DMS79 (cell line): ENCODE measurements at regions not wholly inside any gene's neighbourhood (a gene's known extent, or its start where the extent isn't known, plus 50 kb on each side); places are given as distances from the start of the nearest gene placed in this dataset.
"Not testable (repeated sequence)": the region's sequence is repeated elsewhere in the genome, so short reads cannot be mapped to it uniquely, and the experiment has no call there.

ENCODE experiments used
- DNase-seq: peaks from one replicate; lab custom pipeline; 2025; lab: John Stamatoyannopoulos, UW

DNA sequence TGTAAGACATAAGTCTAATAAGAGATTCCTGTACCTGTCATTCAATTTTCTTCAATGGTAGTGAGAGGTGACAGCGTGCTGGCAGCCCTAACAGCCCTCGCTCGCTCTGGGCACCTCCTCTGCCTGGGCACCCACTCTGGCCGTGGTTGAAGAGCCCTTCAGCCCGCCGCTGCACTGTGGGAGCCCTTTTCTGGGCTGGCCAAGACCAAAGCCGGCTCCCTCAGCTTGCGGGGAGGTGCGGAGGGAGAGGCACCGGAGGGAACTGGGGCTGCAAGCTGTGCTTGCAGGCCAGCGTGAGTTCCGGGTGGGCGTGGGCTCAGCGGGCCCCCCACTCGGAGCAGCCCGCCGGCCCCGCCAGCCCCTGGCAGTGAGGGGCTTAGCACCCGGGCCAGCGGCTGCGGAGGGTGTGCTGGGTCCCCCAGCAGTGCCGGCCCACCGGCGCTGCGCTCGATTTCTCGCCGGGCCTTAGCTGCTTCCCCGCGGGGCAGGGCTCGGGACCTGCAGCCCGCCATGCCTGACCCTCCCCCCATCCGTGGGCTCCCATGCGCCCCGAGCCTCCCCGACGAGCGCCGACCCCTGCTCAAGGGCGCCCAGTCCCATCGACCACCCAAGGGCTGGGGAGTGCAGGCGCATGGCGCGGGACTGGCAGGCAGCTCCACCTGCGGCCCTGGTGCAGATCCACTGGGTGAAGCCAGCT lies 816.6 kb upstream of the TENM4 start:
- DNase-seq = not testable (repeated sequence)

DNA sequence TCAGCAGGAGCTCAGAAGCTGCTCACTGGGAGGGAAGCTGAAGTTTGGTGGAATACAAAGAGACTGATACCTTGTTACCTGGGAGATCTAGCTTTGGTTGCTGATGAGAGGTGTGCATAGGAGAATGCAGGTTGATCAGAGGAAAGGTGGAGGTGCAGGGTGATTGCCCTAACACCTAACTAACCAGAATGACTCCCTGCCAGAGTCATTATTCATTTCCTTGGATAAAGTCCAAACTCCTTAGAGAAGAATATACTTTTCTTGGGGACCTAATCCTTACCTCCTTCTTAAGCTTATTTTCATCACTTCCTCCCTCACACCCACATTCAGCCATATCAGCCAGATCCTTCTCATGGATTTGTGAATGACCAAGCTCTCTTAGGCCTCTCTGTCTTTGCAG lies 814.2 kb upstream of the TENM4 start:
- DNase-seq = no peak

DNA sequence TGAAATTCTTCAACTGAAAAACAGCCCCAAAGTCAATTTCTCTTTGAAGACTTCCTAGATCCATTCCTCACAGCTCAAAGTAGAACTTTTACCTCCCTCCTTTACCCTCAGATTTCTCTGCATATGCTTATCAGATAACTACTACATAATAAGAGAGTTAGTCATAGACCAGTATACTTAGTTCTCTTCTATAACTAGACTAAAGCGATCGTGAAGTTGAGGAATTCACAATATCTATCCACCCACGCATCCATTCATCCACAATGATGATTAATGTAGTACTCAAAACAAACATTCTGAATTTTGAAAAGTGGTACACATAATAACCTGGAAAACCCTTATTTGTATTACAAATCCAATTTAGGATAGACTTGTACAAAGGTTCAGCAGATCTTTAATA lies 800.9 kb upstream of the TENM4 start:
- DNase-seq = no peak

DNA sequence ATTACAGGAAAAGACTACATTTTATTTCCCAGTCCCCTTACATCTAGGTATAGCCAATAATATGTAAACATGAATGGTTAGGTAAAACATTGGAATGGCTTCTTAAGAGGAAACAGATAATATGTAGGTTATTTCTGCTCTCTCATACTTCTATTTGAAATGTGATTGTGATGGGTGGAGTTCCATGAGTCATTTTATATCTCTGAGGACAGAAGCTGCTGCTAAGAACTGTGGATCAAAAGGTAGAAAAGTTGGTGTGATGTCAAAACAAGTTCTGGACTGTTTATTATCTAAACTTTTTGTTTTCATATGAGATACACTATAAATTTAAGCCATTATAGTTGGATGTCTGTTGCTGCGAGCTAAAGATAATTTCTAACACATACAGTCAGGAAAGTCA lies 799.4 kb upstream of the TENM4 start:
- no peak for DNase-seq

DNA sequence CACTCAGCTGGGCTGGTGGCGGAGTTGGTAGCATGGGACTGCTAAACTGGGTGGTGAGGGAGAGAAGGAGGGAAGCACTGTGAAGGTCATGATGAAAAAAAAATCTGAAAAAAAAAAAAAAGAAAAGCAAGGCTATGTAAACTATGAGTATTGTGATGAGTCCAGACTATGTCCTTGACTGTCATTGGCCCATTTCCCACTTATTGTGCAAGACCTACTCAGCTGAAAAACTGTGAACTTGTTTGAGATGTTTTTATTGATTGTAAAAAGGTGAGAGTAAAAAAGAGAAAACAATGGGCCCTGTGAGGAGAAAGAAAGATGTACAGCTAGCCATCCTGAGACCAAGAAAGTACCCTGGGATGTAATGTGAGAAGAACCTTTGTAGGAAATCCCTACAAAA lies 798.4 kb upstream of the TENM4 start:
- no peak for DNase-seq

DNA sequence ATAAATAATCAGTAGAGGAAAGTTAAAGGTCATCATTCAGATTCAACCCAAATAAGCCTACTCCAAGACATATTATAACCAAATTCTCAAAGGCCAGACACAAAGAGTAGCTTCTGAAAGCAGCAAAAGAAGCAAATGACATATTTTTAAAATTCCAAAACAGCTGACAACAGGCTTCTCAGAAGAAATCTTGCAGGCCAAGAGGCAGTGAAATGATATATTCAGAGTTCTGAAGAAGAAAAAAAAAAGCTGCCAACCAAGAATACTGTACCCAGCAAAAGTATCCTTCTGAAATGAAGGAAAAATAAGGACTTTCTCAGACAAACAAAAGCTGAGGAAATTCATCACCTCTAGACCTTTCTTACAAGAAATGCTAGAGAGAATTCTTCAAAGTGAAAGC lies 787.1 kb upstream of the TENM4 start:
- DNase-seq = no peak

DNA sequence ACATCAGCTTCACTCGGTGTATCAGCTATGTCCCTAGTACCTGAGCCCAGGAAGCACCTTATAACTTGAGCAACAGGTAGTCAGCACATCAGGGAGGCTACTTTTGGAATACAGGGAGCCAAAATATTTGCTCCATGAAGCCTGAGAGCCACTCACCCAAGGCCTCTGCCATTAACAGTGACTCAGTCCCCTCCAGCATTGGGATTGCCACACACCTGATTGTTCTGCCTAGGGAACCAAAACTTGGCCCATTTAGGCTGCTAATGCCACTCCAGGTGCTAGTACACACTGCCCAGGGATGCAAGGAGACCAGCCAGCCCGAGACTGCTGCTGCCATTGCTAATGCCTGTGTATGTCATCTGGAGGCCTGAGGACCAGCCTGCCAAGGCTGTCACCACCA lies 773.6 kb upstream of the TENM4 start:
- no peak for DNase-seq

DNA sequence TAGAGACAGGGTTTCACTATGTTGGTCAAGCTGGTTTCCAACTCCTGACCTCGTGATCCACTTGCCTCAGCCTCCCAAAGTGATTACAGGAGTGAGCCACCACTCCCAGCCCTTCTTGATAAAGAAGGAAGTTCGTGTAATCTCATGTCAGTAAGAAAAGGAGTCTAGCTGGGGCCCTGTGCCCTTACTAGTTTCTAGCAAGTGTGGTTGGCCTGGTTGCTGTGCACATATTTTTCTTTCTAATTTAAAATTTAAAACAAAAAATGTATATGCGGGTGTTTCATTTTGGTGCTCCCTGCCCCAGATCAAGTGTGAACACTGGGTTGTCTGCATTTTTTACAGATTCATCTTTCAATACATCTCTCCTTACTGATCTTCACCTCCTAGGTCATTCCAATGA lies 770.8 kb upstream of the TENM4 start:
- DNase-seq = no peak

DNA sequence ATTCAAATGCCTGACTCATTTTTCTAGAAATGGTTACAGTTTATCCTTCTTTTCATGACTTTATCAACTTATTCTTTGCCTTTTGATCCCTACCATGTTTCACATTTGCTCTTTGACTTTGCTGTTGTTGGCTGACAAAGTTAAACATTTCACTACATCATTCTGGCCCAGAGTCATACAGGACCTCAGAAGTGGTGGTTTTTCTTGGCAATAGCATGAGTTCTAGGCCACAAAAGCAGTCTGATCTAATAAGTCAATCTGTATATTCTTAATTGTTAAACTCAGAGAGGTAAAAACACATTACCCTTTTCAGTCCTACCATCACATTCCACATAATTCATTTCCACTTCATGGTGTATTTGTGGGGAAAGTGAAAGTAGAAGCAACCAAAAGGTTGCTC lies 763.2 kb upstream of the TENM4 start:
- DNase-seq = no peak

DNA sequence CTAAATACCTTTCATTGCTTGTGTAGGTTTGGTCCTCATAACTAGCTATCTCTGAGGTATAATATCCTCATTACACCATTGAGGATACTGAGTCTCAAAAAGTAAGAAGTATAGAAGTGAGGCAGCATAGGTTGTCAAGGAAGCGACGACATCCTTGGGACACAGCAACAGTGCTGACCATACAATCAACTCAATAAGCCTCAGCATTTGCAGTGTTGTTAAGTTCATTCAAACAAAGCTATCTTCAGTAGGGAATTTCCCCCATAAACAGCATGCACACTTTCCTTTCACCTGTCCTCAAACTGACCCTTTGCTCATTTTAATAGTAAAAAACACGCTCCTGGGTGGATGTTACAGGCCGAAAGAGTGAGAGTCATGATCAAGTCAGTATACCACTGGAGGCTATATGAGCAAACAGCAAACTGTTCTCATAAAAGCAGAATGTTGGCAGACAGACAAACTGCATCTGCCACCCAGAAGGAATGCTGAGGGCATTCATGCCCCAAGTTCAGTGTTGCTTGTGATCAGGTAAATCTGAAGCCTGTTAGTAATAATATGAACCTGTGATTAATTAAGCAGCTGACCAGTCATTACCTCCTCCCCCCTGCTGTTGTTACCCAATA lies 756.2 kb upstream of the TENM4 start:
- DNase-seq = no peak

DNA sequence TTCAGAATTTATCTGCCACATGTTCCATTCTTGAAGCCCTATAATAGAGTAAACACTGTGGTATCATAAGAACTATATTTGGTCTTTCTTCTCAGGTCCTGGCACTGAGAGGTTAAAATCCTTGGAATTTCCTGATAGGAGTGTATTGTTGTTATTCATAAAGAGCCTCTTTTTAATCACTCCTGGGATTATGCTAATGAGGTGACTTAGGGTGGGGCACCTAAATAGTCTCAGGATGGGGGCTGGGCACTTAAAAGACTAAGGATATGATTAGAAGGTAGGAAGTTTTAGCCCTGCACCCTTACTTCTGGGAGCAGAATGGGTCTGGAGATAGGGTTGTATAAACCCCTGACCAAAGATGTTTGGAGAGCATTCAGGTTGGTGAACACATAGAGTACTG lies 755.2 kb upstream of the TENM4 start:
- no peak for DNase-seq

DNA sequence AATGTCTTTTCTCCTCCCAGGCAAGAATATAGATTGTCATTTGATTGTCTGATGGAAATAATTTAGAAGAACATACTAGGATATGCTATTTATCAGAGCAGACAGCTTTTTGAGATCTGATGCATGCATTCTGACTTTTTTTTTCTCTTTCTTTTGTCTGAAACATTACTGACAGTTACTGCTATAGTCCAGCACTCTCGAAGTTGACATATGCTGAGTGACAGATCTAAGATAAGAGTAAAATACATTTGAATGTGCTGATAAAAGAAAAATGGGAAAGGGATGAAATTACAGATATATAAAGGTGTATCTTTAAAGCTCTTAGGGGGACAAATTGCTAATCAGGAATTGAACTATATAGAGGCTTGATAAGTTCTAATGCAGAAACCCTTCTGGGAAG lies 753.8 kb upstream of the TENM4 start:
- DNase-seq = no peak

DNA sequence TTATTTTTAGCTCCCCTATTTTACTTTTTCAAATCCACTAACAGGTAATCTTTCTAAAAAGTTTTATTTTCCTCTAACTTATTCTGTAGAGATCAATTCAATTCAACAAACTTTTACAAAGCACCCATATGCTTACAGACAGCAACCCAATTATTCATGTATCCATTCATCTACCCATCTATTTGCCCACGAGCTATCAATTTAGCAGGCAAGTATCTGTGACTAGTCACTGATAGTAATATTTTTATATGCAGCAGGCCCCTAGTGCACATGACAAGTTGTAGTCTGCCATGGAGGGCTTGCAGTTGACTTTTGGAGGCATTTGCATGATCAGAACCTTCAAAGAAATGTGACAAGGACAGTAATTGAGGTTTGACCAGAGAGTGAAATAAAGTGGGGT lies 753.2 kb upstream of the TENM4 start:
- DNase-seq = no peak

DNA sequence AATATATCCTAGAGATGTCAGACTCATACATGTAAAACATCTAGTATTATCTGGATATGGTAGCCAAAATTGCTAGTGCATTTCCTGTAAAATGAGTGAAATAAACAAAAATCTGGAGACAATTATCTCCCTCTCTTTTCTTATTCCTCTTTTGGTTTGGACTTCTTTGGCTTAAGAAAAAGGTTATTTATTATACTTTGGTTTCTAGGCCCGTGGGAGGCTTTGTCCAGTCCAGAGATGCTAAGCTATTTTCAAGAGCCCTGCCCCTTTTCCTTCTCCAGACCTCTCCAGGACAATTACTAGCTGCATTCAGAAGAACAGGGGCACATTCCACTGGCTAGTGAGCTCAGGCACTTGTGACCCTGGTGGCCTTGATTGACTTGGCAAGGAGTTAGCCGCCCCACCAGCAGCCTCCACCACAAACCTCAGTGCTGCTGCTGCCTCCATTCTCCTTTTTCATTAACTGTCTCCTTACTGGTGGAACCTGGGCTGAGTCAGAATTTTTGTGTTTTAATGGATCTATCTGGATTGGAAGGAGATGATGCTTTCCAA lies 747.3 kb upstream of the TENM4 start:
- DNase-seq = no peak

DNA sequence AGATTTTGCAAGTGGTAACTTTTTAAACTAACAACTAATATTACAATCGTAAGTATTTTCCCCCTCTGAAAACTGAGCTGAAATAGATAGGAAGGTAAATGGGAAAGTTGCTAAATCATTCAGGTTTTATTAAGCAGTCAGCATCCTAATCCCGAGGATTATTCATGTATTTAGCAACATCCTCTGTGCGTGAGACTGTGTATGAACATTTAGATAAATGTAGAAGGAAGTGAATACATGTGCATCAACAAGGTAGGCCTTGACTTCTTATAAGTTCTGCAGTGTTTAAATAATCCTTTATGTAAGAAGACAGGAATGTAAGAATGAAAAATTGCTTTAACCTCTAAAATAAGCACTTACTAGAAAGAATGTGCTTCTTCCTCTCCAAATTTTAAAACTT lies 745.9 kb upstream of the TENM4 start:
- DNase-seq = no peak

DNA sequence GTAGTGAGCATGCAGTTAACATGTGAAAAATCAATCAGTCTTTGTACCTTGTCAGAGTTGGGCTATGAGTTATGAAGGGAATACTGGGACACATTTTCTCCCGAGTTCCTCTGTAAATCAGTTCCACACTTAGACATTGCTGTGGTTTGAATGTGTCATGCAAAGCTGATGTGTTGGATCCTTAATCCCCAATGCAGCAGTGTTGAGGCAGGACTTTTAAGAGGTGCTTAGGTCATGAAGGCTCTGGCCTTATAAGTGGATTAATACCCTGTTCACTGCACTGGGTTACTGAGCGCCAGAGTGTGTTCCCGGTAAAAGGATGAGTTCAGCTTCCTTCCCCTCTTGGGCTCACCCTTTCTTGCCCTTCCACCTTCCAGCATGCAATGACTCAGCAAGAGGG lies 742.1 kb upstream of the TENM4 start:
- DNase-seq = no peak

DNA sequence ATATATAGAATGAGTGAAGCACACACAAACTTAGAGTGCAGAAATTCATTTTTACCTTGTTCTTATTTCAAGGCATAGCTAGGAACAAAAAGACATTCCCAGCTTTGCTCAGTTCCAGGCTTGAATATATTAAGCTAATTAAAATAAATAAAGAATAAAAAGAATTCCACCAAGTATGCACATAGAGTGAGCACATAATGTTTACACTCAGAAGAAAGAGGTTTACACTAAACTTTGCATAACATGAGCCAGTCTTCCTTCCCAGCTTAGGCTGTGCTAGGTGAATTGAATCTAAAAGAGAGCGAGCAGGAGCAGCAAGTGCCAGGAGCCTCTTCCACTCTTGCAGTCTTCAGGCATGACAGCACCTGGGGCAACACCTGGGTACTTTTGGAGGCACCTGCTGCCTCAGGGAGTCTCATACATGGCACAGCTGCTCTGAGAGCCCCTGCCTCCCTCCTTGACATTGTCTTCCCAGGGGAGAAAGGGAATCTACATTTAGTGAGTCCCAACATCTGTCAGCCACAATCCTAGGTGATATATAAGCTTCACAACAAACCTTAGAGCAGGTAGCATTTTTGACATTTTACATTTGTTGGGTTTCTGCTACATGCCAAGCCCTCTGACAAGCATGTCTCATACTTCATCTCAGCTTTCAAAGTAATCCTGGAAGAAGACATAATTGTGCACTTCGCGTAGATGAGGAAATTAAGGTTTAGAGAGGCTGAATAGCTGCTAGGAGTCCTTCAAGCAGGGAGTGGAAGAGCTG lies 732.7 kb upstream of the TENM4 start:
- DNase-seq = no peak

DNA sequence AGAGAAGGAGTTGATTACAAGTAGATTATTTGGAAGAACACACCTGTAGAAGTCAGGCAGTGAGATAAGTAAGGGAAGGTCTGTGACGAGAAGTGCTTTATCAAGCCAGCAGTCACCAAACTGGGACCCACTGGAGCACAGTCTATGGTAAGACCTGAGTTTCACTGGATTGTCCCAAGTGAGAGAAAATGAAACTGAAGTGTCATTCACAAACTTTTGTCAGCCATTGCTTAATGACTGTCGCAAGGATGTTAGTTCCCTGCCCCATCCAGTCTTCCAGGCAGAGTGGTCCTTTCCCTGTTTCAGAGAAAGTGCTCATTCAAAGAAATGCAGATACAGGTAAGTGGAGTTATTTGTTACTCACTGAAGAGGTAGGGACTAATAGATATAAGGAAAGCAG lies 728.0 kb upstream of the TENM4 start:
- no peak for DNase-seq

DNA sequence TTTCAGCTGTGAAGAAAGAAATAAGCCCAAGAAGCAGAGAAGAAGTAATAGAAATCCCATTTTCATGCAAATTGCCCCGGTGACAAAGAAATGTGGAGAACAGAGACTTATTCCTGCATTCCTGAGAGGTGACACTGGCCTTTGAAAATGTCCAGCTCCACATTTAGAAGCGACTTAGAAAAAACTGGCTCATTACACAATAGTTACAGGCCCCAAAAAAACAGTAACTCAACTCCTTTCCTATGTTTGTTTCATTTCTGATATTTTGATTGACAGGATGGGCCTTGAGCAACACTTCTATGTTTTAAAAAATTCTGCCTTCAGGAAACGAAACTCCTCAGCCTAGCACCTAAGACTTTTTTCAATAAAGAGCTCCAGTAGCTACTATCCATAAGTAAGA lies 726.9 kb upstream of the TENM4 start:
- DNase-seq = no peak

DNA sequence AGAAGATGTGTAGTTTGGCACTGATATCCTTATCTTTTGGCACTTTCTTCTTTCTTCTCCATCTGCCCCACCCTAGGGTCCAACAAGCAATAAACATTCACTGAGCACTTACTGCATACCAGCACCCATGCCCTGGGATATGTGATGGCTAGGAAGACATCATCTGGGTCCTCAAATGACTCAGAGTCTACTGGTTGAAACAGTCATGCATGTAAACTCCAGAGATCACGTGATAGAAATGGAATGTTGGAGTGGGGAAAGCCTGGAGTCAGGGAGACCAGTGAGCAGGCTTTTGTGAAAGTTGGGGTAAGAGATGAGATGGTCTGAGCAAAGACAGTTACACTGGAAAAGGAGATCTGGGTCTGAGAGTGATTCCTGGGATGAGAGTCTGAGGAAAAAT lies 724.9 kb upstream of the TENM4 start:
- DNase-seq = no peak

DNA sequence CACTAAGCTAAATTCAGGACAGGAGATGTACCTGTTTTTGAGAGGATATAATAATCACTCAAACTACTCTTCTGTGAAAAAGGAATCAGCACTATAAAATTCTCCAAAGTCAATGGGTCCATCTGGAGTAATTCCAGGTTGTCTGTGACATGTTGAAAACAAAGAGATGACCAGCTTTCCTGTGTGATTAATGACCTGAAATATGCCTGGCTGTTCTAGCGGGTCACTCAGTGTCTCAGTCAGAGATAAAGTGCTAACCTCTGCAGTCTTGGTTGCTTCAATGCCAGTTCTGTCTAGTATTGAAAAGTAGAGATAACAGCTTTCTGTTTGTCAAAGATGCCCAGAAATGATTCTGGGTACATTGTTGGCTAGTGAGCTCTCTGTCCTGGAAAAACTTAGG lies 722.6 kb upstream of the TENM4 start:
- no peak for DNase-seq

DNA sequence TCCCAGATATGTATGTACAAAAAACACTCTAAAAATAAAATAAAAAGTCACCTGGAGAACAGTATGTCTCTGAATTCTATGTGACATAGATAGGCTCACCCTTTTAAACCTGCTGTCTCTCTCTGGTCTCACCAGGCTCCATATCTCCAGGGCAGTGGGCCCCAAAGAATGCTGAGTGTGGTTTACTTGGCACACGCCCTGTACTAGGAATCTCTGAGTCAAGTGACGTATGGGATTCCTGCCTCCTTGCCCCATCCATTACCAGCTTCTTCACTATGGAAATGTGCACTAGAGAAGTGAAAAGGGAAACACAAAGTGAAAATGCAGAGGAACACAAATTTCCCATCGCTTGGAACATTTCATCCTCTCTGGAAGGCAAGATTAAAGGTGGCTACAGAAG lies 722.2 kb upstream of the TENM4 start:
- no peak for DNase-seq

DNA sequence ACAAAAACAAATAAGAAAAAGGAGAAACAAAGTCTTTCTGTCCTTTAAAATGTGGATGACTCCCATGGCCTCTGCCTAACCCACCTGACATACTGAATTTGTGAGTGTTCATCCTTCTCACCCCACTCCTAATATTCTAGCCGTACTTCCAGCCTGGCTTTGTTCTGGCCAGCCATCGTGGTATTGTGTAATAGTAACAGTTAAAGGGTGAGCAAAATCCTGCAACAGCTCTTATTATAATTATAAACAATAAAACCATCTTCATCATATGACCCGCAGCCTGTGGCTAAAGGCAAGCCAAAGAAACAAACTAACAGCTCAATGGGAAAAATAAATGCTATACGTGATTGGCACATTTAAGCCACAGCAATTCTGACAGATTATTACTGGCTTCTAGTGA lies 721.6 kb upstream of the TENM4 start:
- no peak for DNase-seq
